CD4-positive, alpha-beta T cell (primary cell): ENCODE measurements at regions not wholly inside any gene's neighbourhood (a gene's known extent, or its start where the extent isn't known, plus 50 kb on each side); places are given as distances from the start of the nearest gene placed in this dataset.

Experiments
- ATAC-seq: fragments of 200-7000 bp; cut with Tn5 transposase; one replicate; pipeline ENCODE4 v1.10.0; 2022; ENCODE audit warnings: mild to moderate bottlenecking; ENCODE audit not compliant: poor library complexity
- CTCF ChIA-PET: fragments of 350-600 bp; sonication (Branson Sonifier 250); formaldehyde crosslinking; loops from one replicate; lab custom pipeline; 2021; ENCODE audit warnings: antibody characterized with exemption, inconsistent platforms; lab: Charles Lee
- POLR2A ChIA-PET: fragments of 350-600 bp; sonication (Branson Sonifier 250); formaldehyde crosslinking; loops from one replicate; lab custom pipeline; 2021; ENCODE audit warnings: antibody characterized with exemption, inconsistent platforms; lab: Charles Lee
- DNase-seq, 14 experiments: peaks; one replicate each; pipeline ENCODE4 v3.0.0-alpha.2; 2013 to 2020; ENCODE audit warnings: mixed read lengths in 2 of 14
- H3K27ac ChIP-seq, 2 donors: one replicate each; pipeline versions ENCODE4 v1.5.1 to v1.7.0; 2013; ENCODE audit warnings: low read length in 2 of 2, low read depth in 1 of 2, mild to moderate bottlenecking in 1 of 2
- H3K27me3 ChIP-seq, 2 experiments: 1 replicate in 1 of 2; 2 replicates in 1 of 2; pipeline versions ENCODE4 v1.6.1 to v1.7.0; 2013; ENCODE audit warnings: low read length in 2 of 2, control low read depth in 1 of 2, mild to moderate bottlenecking in 1 of 2, moderate library complexity in 1 of 2; ENCODE audit not compliant: insufficient read depth in 2 of 2, control insufficient read depth in 1 of 2
- H3K36me3 ChIP-seq: one replicate; pipeline ENCODE4 v1.6.1; 2013; ENCODE audit warnings: low read length, control low read depth; ENCODE audit not compliant: insufficient read depth
- H3K4me1 ChIP-seq: one replicate; pipeline ENCODE4 v1.6.1; 2013; ENCODE audit warnings: low read length, control low read depth; ENCODE audit not compliant: insufficient read depth
- H3K4me3 ChIP-seq: one replicate; pipeline ENCODE4 v1.5.1; 2013; ENCODE audit warnings: mild to moderate bottlenecking, low read length, moderate library complexity
- H3K9me3 ChIP-seq, 2 experiments: 1 replicate in 1 of 2; 2 replicates in 1 of 2; pipeline versions ENCODE4 v1.6.1 to v1.7.0; 2013; ENCODE audit warnings: low read length in 2 of 2, mild to moderate bottlenecking in 2 of 2, control low read depth in 1 of 2, moderate library complexity in 1 of 2; ENCODE audit not compliant: control insufficient read depth in 1 of 2, insufficient read depth in 1 of 2
- H3K27ac Mint-ChIP-seq: one replicate; pipeline ENCODE4 v1.8.0; 2020; ENCODE audit warnings: mixed read lengths
- H3K27me3 Mint-ChIP-seq: one replicate; pipeline ENCODE4 v1.8.0; 2021; ENCODE audit warnings: mixed read lengths
- H3K36me3 Mint-ChIP-seq: one replicate; pipeline ENCODE4 v1.8.0; 2021; ENCODE audit warnings: low read depth, mixed read lengths
- H3K4me1 Mint-ChIP-seq: one replicate; pipeline ENCODE4 v1.8.0; 2021; ENCODE audit warnings: low read depth, mixed read lengths
- H3K4me3 Mint-ChIP-seq: one replicate; pipeline ENCODE4 v1.8.0; 2020; ENCODE audit warnings: mild to moderate bottlenecking, mixed read lengths
- H3K9me3 Mint-ChIP-seq: one replicate; pipeline ENCODE4 v1.8.0; 2020; ENCODE audit warnings: mixed read lengths
- intact Hi-C, 2 experiments: fragments of 100-400 bp; cut with DNase I in 1 of 2; cut with micrococcal nuclease in 1 of 2; formaldehyde crosslinking; loops; one replicate each; pipeline versions ENCODE4 v1.15.1 to v1.9.0; 2023 to 2025; cut with DNase I, micrococcal nuclease
- TF ChIP-seq, protein P1 (sequence below): fragments of 200-600 bp; IDR thresholded peaks from one replicate; pipeline ENCODE4 v1.8.0; 2022; ENCODE audit warnings: antibody characterized with exemption, mild to moderate bottlenecking

DNA sequence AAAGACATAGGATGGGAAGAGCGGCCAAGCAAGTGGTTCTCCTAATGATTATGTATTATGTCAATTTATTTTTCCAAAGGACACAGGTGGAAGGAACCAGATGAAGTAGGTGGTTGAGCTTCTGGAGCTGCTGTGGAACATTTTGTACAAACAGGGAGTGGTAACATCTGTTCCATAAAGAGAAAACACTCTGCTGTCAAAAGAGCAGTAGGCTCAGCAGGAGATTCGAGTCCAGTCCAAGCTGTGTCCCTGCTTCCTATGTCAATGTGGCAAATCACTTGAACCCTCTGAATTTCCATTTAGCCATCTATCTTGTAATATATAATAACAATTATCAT lies 448.0 kb upstream of the ANKRD30A start:
- DNase-seq = no peak
- Histone ChIP-seq H3K4me1 (no peaks in the 10 kb centered on the region), H3K36me3 (no peaks in the 10 kb centered on the region), H3K27ac (no peak overlapping the region), H3K4me3 (no peak overlapping the region), H3K9me3 (peaks cover 0 to 11% of the 10 kb centered on the region in 2 experiments), H3K27me3 (no peaks in the 10 kb centered on the region)
- intact Hi-C loops = no loop called here
- ATAC-seq = no peak
- H3K27me3 Mint-ChIP-seq = no peaks in the 10 kb centered on the region
- no peaks in the 10 kb centered on the region for H3K4me1 Mint-ChIP-seq
- no peaks in the 10 kb centered on the region for H3K36me3 Mint-ChIP-seq
- POLR2A ChIA-PET = no interaction called here
- no peak overlapping the region for H3K27ac Mint-ChIP-seq
- peaks cover 11% of the 10 kb centered on the region for H3K9me3 Mint-ChIP-seq
- no peak overlapping the region for H3K4me3 Mint-ChIP-seq
- CTCF ChIA-PET = no interaction called here
- TF ChIP-seq, protein P1, sequence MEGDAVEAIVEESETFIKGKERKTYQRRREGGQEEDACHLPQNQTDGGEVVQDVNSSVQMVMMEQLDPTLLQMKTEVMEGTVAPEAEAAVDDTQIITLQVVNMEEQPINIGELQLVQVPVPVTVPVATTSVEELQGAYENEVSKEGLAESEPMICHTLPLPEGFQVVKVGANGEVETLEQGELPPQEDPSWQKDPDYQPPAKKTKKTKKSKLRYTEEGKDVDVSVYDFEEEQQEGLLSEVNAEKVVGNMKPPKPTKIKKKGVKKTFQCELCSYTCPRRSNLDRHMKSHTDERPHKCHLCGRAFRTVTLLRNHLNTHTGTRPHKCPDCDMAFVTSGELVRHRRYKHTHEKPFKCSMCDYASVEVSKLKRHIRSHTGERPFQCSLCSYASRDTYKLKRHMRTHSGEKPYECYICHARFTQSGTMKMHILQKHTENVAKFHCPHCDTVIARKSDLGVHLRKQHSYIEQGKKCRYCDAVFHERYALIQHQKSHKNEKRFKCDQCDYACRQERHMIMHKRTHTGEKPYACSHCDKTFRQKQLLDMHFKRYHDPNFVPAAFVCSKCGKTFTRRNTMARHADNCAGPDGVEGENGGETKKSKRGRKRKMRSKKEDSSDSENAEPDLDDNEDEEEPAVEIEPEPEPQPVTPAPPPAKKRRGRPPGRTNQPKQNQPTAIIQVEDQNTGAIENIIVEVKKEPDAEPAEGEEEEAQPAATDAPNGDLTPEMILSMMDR = no peak

DNA sequence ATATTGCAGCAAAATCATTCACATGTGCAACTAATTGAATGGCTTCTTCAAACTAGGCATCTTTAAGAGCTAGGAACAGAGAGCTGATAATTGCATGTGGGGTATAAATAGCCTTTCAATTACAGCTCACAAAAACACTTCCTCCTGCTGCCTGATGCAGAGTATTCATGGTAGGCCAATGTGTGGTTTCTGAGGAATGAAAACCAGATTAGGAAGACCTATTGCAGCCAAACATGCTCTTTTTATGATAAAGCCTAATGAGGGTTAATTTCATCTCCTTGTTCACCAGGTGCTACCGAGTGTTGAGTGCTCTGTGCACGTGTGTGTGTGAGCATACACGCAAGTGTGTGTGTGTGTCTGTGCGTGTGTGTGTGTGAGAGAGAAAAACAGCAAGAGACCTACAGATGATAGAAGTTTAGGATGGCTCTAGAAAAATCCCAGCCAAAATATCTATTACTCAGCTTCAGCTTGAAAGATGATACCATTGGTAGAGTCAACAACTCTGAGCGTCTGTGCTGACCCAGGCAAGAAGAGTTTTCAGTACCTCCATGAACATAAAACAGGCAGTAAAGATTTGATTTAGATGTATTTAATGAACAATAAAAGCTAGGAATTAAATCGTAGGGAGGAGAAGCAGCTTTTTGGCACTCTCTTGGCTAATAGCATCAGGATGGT lies 448.5 kb upstream of the ANKRD30A start:
- Histone ChIP-seq H3K27me3 (no peaks in the 10 kb centered on the region), H3K36me3 (no peaks in the 10 kb centered on the region), H3K4me1 (no peaks in the 10 kb centered on the region), H3K27ac (no peak overlapping the region), H3K4me3 (no peak overlapping the region), H3K9me3 (peaks cover 0 to 11% of the 10 kb centered on the region in 2 experiments)
- H3K4me1 Mint-ChIP-seq = no peaks in the 10 kb centered on the region
- peaks cover 11% of the 10 kb centered on the region for H3K9me3 Mint-ChIP-seq
- ChIA-PET CTCF (no interaction called here), POLR2A (no interaction called here)
- no peaks in the 10 kb centered on the region for H3K36me3 Mint-ChIP-seq
- no peak for ATAC-seq
- no peaks in the 10 kb centered on the region for H3K27me3 Mint-ChIP-seq
- H3K4me3 Mint-ChIP-seq = no peak overlapping the region
- no peak for DNase-seq
- intact Hi-C loops = no loop called here
- TF ChIP-seq, protein P1 = no peak
- H3K27ac Mint-ChIP-seq = no peak overlapping the region

DNA sequence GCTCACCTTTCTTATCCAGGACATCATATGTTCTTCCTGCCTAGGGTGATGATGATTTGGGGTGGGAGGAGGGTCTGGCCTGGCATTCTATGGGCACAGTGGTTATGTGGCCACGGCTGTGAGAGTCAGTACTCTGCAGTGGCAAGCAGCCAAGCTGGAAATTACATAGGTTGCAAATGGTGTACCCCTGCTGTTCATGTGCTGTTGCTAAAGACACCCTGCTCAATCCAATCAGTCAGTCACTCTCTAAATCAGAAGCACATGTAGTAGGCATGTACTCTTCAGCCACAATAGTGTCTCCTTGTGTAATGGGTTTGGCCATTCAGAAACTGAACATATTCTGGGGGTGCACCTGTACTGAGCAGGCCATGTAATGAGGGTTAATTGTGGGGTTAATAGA lies 449.1 kb upstream of the ANKRD30A start:
- H3K9me3 ChIP-seq = peaks cover 0 to 11% of the 10 kb centered on the region in 2 experiments
- Mint-ChIP-seq H3K27ac (no peak overlapping the region), H3K36me3 (no peaks in the 10 kb centered on the region), H3K4me1 (no peaks in the 10 kb centered on the region), H3K9me3 (peaks cover 11% of the 10 kb centered on the region), H3K27me3 (no peaks in the 10 kb centered on the region), H3K4me3 (no peak overlapping the region)
- no peaks in the 10 kb centered on the region for H3K4me1 ChIP-seq
- ATAC-seq (no peak), DNase-seq (no peak)
- intact Hi-C loops = no loop called here
- H3K27me3 ChIP-seq = no peaks in the 10 kb centered on the region
- no peaks in the 10 kb centered on the region for H3K36me3 ChIP-seq
- TF ChIP-seq, protein P1 = no peak
- no peak overlapping the region for H3K4me3 ChIP-seq
- CTCF ChIA-PET = no interaction called here
- no peak overlapping the region for H3K27ac ChIP-seq
- POLR2A ChIA-PET = no interaction called here
